ENCODE measurements at regions not wholly inside any gene's neighbourhood (a gene's known extent, or its start where the extent isn't known, plus 50 kb on each side); places are given as distances from the start of the nearest gene placed in this dataset.

- no peak overlapping the region for H3K27ac ChIP-seq
- TF ChIP-seq, protein P1, sequence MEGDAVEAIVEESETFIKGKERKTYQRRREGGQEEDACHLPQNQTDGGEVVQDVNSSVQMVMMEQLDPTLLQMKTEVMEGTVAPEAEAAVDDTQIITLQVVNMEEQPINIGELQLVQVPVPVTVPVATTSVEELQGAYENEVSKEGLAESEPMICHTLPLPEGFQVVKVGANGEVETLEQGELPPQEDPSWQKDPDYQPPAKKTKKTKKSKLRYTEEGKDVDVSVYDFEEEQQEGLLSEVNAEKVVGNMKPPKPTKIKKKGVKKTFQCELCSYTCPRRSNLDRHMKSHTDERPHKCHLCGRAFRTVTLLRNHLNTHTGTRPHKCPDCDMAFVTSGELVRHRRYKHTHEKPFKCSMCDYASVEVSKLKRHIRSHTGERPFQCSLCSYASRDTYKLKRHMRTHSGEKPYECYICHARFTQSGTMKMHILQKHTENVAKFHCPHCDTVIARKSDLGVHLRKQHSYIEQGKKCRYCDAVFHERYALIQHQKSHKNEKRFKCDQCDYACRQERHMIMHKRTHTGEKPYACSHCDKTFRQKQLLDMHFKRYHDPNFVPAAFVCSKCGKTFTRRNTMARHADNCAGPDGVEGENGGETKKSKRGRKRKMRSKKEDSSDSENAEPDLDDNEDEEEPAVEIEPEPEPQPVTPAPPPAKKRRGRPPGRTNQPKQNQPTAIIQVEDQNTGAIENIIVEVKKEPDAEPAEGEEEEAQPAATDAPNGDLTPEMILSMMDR (IDR thresholded peaks at IDR 0.05), result no peak
- TF ChIP-seq POLR2A (IDR thresholded peaks at IDR 0.05) (no peak), POLR2AphosphoS5 (IDR thresholded peaks at IDR 0.05) (no peak)
- intact Hi-C loops (cut with DNase I), result no loop called here
- WGBS, result 88% methylated on average over 4 of the region's 4 CpGs
- H3K27me3 ChIP-seq (replicated peaks; ENCODE audit: insufficient read depth), result no peaks in the 10 kb centered on the region
- H3K4me3 ChIP-seq, result no peak overlapping the region
- no peaks in the 10 kb centered on the region for H3K4me1 ChIP-seq (replicated peaks)
- no peaks in the 10 kb centered on the region for H3K36me3 ChIP-seq
- DNase-seq (ENCODE audit: low spot score), result no peak
- H3K9me3 ChIP-seq, result no peaks in the 10 kb centered on the region
Observed at GRCh38 chr9:18002718-18003438, 424.0 kb downstream of the SH3GL2 start.

GRCh38 chr9:18006591-18006990 lies 427.7 kb downstream of the SH3GL2 start:
- intact Hi-C loops (cut with DNase I), result no loop called here
- H3K27me3 ChIP-seq (replicated peaks; ENCODE audit: insufficient read depth), result no peaks in the 10 kb centered on the region
- no peaks in the 10 kb centered on the region for H3K9me3 ChIP-seq
- no peaks in the 10 kb centered on the region for H3K4me1 ChIP-seq (replicated peaks)
- no peak for DNase-seq (ENCODE audit: low spot score)
- TF ChIP-seq, protein P1 (IDR thresholded peaks at IDR 0.05), result no peak
- TF ChIP-seq POLR2AphosphoS5 (IDR thresholded peaks at IDR 0.05) (no peak), POLR2A (IDR thresholded peaks at IDR 0.05) (no peak)
- 90% methylated on average over 4 of the region's 4 CpGs for WGBS
- H3K4me3 ChIP-seq, result no peak overlapping the region
- H3K27ac ChIP-seq, result no peak overlapping the region
- H3K36me3 ChIP-seq, result no peaks in the 10 kb centered on the region

- no peak overlapping the region for H3K4me3 ChIP-seq
- H3K4me1 ChIP-seq (replicated peaks), result no peaks in the 10 kb centered on the region
- no peaks in the 10 kb centered on the region for H3K27me3 ChIP-seq (replicated peaks; ENCODE audit: insufficient read depth)
- H3K9me3 ChIP-seq, result no peaks in the 10 kb centered on the region
- H3K27ac ChIP-seq, result no peak overlapping the region
- no peak for DNase-seq (ENCODE audit: low spot score)
- H3K36me3 ChIP-seq, result no peaks in the 10 kb centered on the region
- no peak for TF ChIP-seq POLR2AphosphoS5 (IDR thresholded peaks at IDR 0.05)
- TF ChIP-seq, protein P1 (IDR thresholded peaks at IDR 0.05), result no peak
- intact Hi-C loops (cut with DNase I), result no loop called here
Observed at GRCh38 chr9:18007621-18008020, 428.8 kb downstream of the SH3GL2 start.

DNA sequence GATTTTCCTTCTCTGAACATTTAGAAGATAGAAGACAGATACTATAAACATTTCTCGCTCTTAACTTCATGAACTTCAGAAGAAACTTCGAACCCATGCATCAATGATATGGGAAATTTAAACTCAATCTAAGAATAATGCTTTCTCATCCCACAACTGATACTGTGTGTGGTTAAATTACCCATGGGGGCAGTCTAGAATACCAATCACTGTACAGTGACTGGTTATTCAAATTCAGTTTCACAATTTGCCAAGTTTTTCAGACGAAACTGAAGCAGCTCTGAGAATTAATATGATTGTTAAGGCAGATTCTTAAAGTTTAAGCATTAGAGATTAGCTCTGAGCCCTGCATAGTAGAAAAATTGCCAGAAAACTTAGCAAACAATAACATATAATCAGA lies 431.0 kb downstream of the SH3GL2 start:
- Histone ChIP-seq H3K36me3 (no peaks in the 10 kb centered on the region), H3K4me1 (replicated peaks) (no peaks in the 10 kb centered on the region), H3K27me3 (replicated peaks; ENCODE audit: insufficient read depth) (no peaks in the 10 kb centered on the region), H3K4me3 (no peak overlapping the region), H3K27ac (no peak overlapping the region), H3K9me3 (no peaks in the 10 kb centered on the region)
- intact Hi-C loops (cut with DNase I), result no loop called here
- TF ChIP-seq, protein P1 (IDR thresholded peaks at IDR 0.05), result no peak
- TF ChIP-seq POLR2A (IDR thresholded peaks at IDR 0.05), result no peak
- TF ChIP-seq POLR2AphosphoS5 (IDR thresholded peaks at IDR 0.05), result no peak
- 82% methylated on average over 3 of the region's 3 CpGs for WGBS
- DNase-seq (ENCODE audit: low spot score), result no peak

DNA sequence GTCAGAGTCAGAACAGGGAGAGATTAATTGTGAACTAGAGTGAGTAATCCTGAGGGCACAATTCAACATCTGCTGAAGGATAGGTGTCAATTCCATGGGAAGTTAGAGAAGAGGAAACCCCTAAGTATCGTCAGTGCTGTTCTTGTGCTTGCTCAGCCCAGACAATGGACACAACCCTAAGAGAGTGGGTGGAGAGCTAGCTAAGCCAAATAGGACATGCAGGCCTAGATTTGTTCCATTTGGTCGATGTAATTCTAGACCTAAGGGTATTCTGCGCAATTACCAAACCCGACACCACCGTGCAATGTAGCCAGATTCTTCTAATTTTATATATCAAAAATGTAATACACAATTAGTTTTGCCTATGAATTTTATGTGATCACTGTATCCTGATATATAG lies 431.6 kb downstream of the SH3GL2 start:
- Histone ChIP-seq H3K36me3 (no peaks in the 10 kb centered on the region), H3K9me3 (no peaks in the 10 kb centered on the region), H3K27me3 (replicated peaks; ENCODE audit: insufficient read depth) (no peaks in the 10 kb centered on the region), H3K27ac (no peak overlapping the region), H3K4me3 (no peak overlapping the region), H3K4me1 (replicated peaks) (no peaks in the 10 kb centered on the region)
- TF ChIP-seq POLR2AphosphoS5 (IDR thresholded peaks at IDR 0.05) (no peak), POLR2A (IDR thresholded peaks at IDR 0.05) (no peak)
- TF ChIP-seq, protein P1 (IDR thresholded peaks at IDR 0.05), result no peak
- 86% methylated on average over 5 of the region's 5 CpGs for WGBS
- intact Hi-C loops (cut with DNase I), result no loop called here
- DNase-seq (ENCODE audit: low spot score), result no peak

Data from prostate gland (tissue), 2 donors.